ENCODE measurements at regions not wholly inside any gene's neighbourhood (a gene's known extent, or its start where the extent isn't known, plus 50 kb on each side); places are given as distances from the start of the nearest gene placed in this dataset.

DNA sequence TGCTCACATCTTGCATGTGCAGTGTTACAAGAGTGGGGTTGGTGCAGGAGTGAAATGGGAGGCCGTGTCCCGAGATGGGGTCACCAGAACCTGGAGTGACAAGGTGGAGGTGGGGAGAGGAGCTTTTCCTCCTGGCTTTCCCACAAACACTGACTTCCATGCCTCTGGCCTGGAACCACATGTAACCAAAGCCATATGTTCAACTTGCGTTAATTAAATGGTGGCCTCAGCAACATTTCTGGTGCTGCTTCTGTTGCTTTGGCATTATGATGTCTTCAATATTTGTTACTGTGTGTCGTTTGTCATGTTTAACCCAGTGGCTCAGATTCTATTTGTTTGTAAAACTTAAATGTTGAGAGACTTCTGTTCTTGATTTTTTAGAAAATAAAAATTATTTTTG lies 110.2 kb downstream of the VCPKMT start:
- no peak overlapping the region for H3K27ac ChIP-seq

DNA sequence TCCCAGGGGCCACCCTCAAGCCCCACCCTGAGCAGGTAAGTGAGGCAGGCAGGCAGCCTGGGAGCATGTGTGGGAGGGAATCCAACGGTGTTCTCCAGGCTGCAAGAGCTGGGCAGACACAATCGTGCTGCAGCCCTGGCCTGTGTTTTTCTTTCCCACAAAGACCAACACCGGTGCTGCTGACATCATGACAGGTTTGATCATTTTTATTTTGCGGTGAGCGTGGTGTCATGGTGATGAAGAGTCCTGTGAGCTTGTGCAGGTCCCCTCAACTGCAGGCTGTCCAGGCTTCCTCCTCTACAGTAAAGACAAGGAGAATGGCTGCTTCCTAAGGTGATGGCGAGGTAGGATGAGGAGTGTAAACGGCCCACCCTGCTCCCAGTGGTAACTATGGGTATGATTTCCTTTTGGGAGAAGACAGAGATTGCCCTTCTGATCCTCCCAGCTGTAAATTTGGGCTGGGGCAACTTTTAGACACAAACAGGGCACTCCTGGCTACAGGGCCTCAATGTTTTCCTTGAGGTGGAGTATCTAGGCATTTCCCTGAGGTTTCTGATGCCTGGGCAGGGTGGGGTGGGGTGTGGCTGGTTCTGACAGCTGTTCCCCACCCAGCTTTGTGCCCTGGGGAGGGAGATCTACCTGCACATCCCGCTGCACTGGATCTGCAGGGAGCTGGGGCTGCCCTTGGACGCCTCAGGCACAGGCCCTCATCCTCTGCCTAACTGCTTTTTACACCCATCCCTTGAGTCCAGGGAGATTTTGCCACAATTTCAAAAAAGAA lies 109.1 kb downstream of the VCPKMT start:
- no peak overlapping the region for H3K27ac ChIP-seq
- peaks cover 6% of the 10 kb centered on the region for H3K4me1 ChIP-seq (ENCODE audit: low read depth)
- no peaks in the 10 kb centered on the region for H3K36me3 ChIP-seq
- no peaks in the 10 kb centered on the region for H3K9me3 ChIP-seq (ENCODE audit: low read depth)
- H3K27me3 ChIP-seq = peaks cover 10% of the 10 kb centered on the region
- peak in 1 of 2 donors; percentile 12 for DNase-seq (ENCODE audit: low read depth in 1 of 2, low spot score in 1 of 2)
- no peak overlapping the region for H3K4me3 ChIP-seq
- TF ChIP-seq, protein P1, sequence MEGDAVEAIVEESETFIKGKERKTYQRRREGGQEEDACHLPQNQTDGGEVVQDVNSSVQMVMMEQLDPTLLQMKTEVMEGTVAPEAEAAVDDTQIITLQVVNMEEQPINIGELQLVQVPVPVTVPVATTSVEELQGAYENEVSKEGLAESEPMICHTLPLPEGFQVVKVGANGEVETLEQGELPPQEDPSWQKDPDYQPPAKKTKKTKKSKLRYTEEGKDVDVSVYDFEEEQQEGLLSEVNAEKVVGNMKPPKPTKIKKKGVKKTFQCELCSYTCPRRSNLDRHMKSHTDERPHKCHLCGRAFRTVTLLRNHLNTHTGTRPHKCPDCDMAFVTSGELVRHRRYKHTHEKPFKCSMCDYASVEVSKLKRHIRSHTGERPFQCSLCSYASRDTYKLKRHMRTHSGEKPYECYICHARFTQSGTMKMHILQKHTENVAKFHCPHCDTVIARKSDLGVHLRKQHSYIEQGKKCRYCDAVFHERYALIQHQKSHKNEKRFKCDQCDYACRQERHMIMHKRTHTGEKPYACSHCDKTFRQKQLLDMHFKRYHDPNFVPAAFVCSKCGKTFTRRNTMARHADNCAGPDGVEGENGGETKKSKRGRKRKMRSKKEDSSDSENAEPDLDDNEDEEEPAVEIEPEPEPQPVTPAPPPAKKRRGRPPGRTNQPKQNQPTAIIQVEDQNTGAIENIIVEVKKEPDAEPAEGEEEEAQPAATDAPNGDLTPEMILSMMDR (IDR thresholded peaks at IDR 0.05; ENCODE audit: low read depth, low read length) = no peak

More for the DNA sequence above, 110.2 kb downstream of the VCPKMT start:
- TF ChIP-seq, protein P1 (IDR thresholded peaks at IDR 0.05; ENCODE audit: low read depth, low read length) = no peak
- Histone ChIP-seq H3K36me3 (no peaks in the 10 kb centered on the region), H3K4me3 (no peak overlapping the region), H3K27me3 (peaks cover 10% of the 10 kb centered on the region), H3K9me3 (ENCODE audit: low read depth) (no peaks in the 10 kb centered on the region), H3K4me1 (ENCODE audit: low read depth) (peaks cover 14% of the 10 kb centered on the region)
- DNase-seq (ENCODE audit: low read depth in 1 of 2, low spot score in 1 of 2) = no peak

DNA sequence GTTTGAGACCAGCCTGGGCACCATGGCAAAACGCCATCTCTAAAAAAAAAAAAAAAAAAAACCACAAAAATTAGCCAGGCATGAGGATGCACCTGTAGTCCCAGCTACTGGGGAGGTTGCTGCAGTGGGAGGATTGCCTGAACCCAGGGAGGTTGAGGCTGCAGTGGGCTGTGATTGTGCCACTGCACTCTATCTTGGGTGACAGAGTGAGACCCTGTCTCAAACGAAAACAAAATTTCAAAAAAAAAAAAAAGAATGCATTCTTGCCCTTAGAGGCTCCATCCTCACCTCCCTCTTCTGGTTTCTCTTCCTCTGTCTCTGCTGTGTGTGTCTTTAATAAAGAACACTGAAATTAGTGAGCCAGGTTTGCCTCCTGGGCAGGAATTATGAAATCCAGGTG lies 107.8 kb downstream of the VCPKMT start:
- TF ChIP-seq, protein P1 (IDR thresholded peaks at IDR 0.05; ENCODE audit: low read depth, low read length) = no peak
- no peaks in the 10 kb centered on the region for H3K9me3 ChIP-seq (ENCODE audit: low read depth)
- H3K4me3 ChIP-seq = no peak overlapping the region
- no peaks in the 10 kb centered on the region for H3K36me3 ChIP-seq
- DNase-seq (ENCODE audit: low read depth in 1 of 2, low spot score in 1 of 2) = no peak
- peaks cover 10% of the 10 kb centered on the region for H3K27me3 ChIP-seq
- H3K4me1 ChIP-seq (ENCODE audit: low read depth) = peaks cover 2% of the 10 kb centered on the region
- H3K27ac ChIP-seq = no peak overlapping the region

DNA sequence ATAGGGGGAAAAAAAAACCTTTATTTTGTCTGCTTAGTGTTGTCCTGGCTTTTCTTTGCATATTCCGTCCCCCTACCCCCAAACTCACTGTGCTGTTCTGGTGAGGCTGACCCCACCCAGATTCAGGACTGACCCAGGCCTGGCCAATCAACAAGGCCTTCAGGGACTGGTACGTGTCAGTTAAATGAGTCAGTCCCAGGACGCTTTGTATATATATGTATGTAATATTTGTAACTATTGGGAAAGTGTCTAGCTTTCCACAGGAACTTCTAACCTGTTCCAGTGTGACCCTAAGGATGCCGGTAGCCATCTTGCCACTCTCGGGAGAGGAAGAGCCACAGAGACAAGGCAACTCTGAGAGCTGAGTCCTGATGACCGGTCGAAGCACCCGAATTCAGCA lies 107.4 kb downstream of the VCPKMT start:
- no peak for DNase-seq (ENCODE audit: low read depth in 1 of 2, low spot score in 1 of 2)
- H3K9me3 ChIP-seq (ENCODE audit: low read depth) = no peaks in the 10 kb centered on the region
- H3K36me3 ChIP-seq = no peaks in the 10 kb centered on the region
- no peaks in the 10 kb centered on the region for H3K4me1 ChIP-seq (ENCODE audit: low read depth)
- peaks cover 8% of the 10 kb centered on the region for H3K27me3 ChIP-seq
- TF ChIP-seq, protein P1 (IDR thresholded peaks at IDR 0.05; ENCODE audit: low read depth, low read length) = no peak
- no peak overlapping the region for H3K27ac ChIP-seq
- no peak overlapping the region for H3K4me3 ChIP-seq

DNA sequence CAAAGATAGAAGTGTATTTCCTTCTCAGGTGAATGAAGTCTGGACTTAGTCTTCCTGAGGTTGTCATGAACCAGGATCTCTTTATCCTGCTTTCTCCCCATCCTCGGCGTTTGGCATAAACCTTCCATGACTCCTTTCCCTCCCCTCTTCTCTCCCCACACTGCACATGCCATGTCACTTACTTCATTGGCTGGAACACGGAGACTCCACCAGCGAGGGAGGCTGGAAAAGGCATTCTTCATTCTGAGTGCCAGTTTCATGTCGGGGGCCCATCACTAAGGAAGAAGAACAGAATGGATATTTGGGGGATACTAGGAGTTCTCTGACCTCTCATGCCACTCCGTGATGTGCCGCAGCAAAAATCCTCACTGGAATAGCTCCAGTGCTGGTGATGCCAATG lies 105.6 kb downstream of the VCPKMT start:
- no peaks in the 10 kb centered on the region for H3K9me3 ChIP-seq (ENCODE audit: low read depth)
- TF ChIP-seq, protein P1 (IDR thresholded peaks at IDR 0.05; ENCODE audit: low read depth, low read length) = no peak
- no peaks in the 10 kb centered on the region for H3K27me3 ChIP-seq
- no peaks in the 10 kb centered on the region for H3K4me1 ChIP-seq (ENCODE audit: low read depth)
- H3K36me3 ChIP-seq = no peaks in the 10 kb centered on the region
- DNase-seq (ENCODE audit: low read depth in 1 of 2, low spot score in 1 of 2) = no peak
- no peak overlapping the region for H3K4me3 ChIP-seq
- no peak overlapping the region for H3K27ac ChIP-seq
